ENCODE measurements at regions not wholly inside any gene's neighbourhood (a gene's known extent, or its start where the extent isn't known, plus 50 kb on each side); places are given as distances from the start of the nearest gene placed in this dataset.

DNA sequence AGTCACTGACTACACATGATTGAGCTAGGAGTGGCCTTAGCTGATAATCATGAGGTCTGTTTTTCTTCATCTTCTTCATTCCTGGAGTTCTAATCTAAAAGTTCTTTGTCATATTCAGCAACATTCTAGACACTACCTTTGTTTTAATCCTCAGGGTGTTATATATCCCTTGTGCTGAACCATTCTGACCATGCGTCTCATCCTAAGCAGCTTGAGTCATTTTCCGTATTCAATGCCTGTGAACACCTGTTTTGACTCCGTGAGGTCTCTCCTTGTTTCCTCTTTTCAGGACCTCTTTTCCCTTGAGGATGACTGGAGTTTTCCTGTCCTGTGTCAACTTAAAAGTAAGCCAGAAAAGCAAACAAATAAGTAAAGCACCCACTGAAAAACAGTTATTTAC lies 597.9 kb downstream of the GBA3 start:
- no peak for DNase-seq
- TF ChIP-seq, protein P1, sequence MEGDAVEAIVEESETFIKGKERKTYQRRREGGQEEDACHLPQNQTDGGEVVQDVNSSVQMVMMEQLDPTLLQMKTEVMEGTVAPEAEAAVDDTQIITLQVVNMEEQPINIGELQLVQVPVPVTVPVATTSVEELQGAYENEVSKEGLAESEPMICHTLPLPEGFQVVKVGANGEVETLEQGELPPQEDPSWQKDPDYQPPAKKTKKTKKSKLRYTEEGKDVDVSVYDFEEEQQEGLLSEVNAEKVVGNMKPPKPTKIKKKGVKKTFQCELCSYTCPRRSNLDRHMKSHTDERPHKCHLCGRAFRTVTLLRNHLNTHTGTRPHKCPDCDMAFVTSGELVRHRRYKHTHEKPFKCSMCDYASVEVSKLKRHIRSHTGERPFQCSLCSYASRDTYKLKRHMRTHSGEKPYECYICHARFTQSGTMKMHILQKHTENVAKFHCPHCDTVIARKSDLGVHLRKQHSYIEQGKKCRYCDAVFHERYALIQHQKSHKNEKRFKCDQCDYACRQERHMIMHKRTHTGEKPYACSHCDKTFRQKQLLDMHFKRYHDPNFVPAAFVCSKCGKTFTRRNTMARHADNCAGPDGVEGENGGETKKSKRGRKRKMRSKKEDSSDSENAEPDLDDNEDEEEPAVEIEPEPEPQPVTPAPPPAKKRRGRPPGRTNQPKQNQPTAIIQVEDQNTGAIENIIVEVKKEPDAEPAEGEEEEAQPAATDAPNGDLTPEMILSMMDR (IDR thresholded peaks at IDR 0.05; ENCODE audit: partially characterized antibody, unreplicated experiment) = no peak
- H3K36me3 Mint-ChIP-seq (ENCODE audit: unreplicated experiment) = no peaks in the 10 kb centered on the region
- H3K4me3 Mint-ChIP-seq (ENCODE audit: unreplicated experiment) = no peak overlapping the region
- H3K27me3 Mint-ChIP-seq (ENCODE audit: unreplicated experiment) = no peaks in the 10 kb centered on the region
- no peak overlapping the region for H3K27ac Mint-ChIP-seq (ENCODE audit: unreplicated experiment)
- H3K9me3 Mint-ChIP-seq (ENCODE audit: unreplicated experiment) = no peaks in the 10 kb centered on the region
- no peaks in the 10 kb centered on the region for H3K4me1 Mint-ChIP-seq (ENCODE audit: low read depth, unreplicated experiment)

DNA sequence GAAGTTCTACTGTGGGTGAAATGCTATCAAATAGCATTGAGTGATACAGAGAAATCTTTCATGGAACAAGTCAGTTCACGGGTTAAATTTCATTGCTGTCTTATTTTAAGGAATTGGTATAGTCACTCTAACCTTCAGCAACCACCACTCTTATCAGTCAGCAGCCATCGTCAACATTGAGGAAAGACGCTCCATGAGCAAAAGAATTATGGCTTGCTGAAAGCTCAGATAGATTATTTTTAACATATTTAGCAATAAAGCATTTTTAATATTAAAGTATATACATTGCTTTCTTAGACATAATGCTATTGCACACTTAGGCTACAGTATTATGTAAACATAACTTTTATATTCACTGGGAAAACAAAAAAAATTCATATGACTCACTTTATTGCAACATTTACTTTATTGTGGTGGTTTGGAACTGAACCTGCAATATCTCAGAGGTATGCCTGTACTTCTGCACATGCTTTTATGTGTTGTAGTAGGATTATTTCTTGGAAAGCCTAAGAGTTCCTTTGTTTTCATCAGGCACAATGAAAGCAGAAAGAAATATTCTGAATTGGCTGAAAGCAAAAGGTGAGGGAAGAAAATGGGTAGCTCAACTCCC lies 586.7 kb downstream of the GBA3 start:
- H3K36me3 Mint-ChIP-seq (ENCODE audit: unreplicated experiment) = no peaks in the 10 kb centered on the region
- H3K4me3 Mint-ChIP-seq (ENCODE audit: unreplicated experiment) = no peak overlapping the region
- no peaks in the 10 kb centered on the region for H3K4me1 Mint-ChIP-seq (ENCODE audit: low read depth, unreplicated experiment)
- no peaks in the 10 kb centered on the region for H3K27me3 Mint-ChIP-seq (ENCODE audit: unreplicated experiment)
- DNase-seq = no peak
- no peak overlapping the region for H3K27ac Mint-ChIP-seq (ENCODE audit: unreplicated experiment)
- no peaks in the 10 kb centered on the region for H3K9me3 Mint-ChIP-seq (ENCODE audit: unreplicated experiment)
- TF ChIP-seq, protein P1 (IDR thresholded peaks at IDR 0.05; ENCODE audit: partially characterized antibody, unreplicated experiment) = no peak

DNA sequence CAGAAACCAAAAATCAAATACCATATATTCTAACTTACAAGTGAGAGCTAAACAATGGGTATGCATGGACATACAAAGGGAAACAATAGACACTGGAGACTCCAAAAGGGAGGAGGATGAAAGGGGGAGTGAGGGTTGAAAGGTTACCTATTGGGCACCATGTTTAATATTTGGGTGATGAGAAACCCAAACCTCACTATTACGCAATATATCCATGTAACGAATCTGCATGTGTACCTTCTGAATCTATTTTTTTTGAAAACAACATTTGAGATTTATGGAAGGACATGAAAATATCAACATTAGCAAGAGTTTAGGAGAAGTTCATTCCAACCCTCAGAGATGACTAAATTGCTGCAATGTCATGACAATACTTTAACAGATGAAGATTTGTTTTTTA lies 586.1 kb downstream of the GBA3 start:
- Mint-ChIP-seq H3K27ac (ENCODE audit: unreplicated experiment) (no peak overlapping the region), H3K4me1 (ENCODE audit: low read depth, unreplicated experiment) (no peaks in the 10 kb centered on the region)

DNA sequence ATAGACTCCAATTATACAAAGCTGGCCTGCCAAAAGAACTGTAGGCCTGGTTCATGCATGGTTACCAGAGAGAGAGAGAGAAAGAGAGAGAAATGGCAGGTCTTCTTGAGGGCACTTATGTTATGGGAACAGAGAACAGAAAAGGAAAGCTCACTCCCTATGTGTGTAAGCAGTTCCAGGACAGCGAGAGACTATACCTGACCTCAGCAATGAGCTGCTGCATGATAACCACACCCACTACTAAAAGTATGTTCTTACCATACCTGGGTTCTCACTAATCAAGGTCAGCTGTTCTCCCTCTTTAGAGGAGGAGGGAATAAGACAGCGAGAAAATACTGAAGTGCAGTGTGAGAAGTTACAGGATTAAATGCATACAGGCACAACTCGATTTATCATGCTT lies 583.3 kb downstream of the GBA3 start:
- DNase-seq = no peak
- no peak overlapping the region for H3K27ac Mint-ChIP-seq (ENCODE audit: unreplicated experiment)
- TF ChIP-seq, protein P1 (IDR thresholded peaks at IDR 0.05; ENCODE audit: partially characterized antibody, unreplicated experiment) = no peak
- no peaks in the 10 kb centered on the region for H3K9me3 Mint-ChIP-seq (ENCODE audit: unreplicated experiment)
- H3K36me3 Mint-ChIP-seq (ENCODE audit: unreplicated experiment) = no peaks in the 10 kb centered on the region
- H3K4me3 Mint-ChIP-seq (ENCODE audit: unreplicated experiment) = no peak overlapping the region
- no peaks in the 10 kb centered on the region for H3K4me1 Mint-ChIP-seq (ENCODE audit: low read depth, unreplicated experiment)
- no peaks in the 10 kb centered on the region for H3K27me3 Mint-ChIP-seq (ENCODE audit: unreplicated experiment)

More for the DNA sequence above, 586.1 kb downstream of the GBA3 start:
- Mint-ChIP-seq H3K27me3 (ENCODE audit: unreplicated experiment) (no peaks in the 10 kb centered on the region), H3K9me3 (ENCODE audit: unreplicated experiment) (no peaks in the 10 kb centered on the region), H3K4me3 (ENCODE audit: unreplicated experiment) (no peak overlapping the region), H3K36me3 (ENCODE audit: unreplicated experiment) (no peaks in the 10 kb centered on the region)
- DNase-seq = no peak
- TF ChIP-seq, protein P1 (IDR thresholded peaks at IDR 0.05; ENCODE audit: partially characterized antibody, unreplicated experiment) = no peak

DNA sequence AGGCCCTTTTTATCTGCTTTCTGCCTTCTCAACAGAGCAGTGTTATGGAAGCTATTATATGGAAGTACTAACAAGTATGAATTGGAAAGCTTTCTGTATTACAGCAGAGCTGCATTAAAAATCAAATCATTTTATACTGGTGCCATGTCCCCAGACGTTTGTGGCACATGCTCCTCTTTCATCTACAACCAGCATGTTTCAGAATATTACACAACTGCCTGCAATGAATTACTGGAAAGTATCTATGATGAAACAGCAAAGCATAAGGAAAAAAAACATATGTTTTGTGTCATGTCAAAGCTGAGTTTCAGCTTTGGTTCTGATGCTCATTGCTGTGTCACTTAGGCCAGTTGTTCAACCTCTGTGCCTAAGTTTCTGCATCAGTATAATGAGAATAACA lies 576.8 kb downstream of the GBA3 start:
- no peak overlapping the region for H3K4me3 Mint-ChIP-seq (ENCODE audit: unreplicated experiment)
- no peaks in the 10 kb centered on the region for H3K36me3 Mint-ChIP-seq (ENCODE audit: unreplicated experiment)
- H3K4me1 Mint-ChIP-seq (ENCODE audit: low read depth, unreplicated experiment) = no peaks in the 10 kb centered on the region
- TF ChIP-seq, protein P1 (IDR thresholded peaks at IDR 0.05; ENCODE audit: partially characterized antibody, unreplicated experiment) = no peak
- H3K27me3 Mint-ChIP-seq (ENCODE audit: unreplicated experiment) = no peaks in the 10 kb centered on the region
- no peak for DNase-seq
- no peak overlapping the region for H3K27ac Mint-ChIP-seq (ENCODE audit: unreplicated experiment)
- H3K9me3 Mint-ChIP-seq (ENCODE audit: unreplicated experiment) = no peaks in the 10 kb centered on the region
